GM20431 (cell line): ENCODE measurements at regions not wholly inside any gene's neighbourhood (a gene's known extent, or its start where the extent isn't known, plus 50 kb on each side); places are given as distances from the start of the nearest gene placed in this dataset.
"Not testable (repeated sequence)": the region's sequence is repeated elsewhere in the genome, so short reads cannot be mapped to it uniquely, and the experiment has no call there.

Source experiments
- in situ Hi-C: fragments of 300-500 bp; cut with MseI, MboI; formaldehyde crosslinking; loops from one replicate; pipeline ENCODE4 v1.15.0; 2020; ENCODE audit warnings: low sequenced_read_pairs; ENCODE audit not compliant: unreplicated experiment

- in situ Hi-C loops: no loop called here
Observed at GRCh38 chr2:190742431-190742830, 93.5 kb downstream of the NAB1 start.

DNA sequence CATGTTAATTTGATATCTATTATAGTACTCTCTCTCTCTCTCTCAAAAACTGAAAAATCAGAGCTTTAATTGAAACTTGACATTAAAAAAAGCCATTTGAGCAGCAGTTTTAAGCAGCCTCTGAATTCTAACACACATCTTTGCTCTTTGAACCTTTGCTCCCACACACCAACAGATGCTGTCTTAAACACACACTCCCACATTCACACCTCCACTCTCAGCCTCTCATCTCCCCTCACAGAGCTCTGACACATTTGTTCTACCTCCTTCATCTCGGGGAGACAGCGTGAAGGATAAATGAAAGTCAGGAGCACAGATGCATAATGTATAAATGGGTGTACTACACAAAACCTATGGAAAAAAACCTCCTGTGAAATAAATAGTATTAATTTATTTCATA is 95.2 kb downstream of the NAB1 start:
- in situ Hi-C loops: no loop called here

DNA sequence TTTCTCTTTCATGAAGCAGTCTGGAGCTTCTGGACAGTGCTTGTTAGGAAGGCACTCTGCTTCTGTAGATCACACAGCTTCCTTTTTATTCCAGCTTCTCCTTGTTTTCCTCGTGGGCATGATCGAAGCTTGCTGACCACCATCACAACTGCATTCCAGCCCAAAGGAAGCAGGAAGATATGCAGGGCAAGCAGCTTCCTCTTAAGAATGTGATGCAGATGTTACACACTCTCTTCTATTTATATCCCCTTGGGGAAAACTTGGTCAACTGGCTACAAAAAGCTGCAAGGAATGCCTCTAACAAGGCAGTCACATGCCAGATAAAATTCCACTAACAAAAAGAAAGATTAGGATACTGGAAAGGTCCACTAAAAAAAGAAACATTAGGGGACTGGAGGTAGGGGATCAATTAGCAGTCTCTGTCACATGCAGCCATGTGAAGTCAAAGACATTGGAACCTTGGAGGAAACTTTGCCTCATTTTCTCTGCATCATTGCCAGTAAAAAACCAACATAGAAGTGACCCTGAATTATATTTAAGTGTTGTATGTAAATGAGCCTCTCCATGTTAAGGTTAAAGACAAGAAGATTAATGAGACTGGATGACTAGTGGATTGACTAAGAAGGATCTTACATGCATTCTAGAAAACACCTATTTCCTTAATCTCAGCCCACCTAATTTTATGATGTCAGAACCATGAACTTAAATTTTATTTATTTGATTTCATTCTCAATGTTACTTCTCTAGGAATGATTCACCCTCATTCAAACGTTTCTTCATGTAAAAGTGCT is 98.3 kb downstream of the NAB1 start:
- in situ Hi-C loops: no loop called here

DNA sequence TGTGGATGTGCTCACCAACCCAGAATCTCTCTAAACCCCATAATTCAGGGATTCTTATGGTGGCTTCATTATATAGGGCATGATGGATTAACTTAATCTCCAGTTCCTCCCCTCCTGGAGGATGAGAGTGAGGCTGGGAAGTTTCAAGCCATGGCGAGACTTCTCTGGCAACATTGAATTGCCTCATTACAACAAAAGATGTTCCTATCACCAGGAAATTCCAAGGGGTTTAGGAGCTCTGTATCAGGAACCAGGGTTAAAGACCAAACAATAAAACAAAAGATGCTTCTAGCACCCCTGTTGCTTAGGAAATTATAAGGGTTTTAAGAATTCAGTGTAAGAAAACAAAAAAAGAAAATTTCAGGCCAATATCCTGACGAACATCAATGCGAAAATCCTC is 100.1 kb downstream of the NAB1 start:
- in situ Hi-C loops: no loop called here

DNA sequence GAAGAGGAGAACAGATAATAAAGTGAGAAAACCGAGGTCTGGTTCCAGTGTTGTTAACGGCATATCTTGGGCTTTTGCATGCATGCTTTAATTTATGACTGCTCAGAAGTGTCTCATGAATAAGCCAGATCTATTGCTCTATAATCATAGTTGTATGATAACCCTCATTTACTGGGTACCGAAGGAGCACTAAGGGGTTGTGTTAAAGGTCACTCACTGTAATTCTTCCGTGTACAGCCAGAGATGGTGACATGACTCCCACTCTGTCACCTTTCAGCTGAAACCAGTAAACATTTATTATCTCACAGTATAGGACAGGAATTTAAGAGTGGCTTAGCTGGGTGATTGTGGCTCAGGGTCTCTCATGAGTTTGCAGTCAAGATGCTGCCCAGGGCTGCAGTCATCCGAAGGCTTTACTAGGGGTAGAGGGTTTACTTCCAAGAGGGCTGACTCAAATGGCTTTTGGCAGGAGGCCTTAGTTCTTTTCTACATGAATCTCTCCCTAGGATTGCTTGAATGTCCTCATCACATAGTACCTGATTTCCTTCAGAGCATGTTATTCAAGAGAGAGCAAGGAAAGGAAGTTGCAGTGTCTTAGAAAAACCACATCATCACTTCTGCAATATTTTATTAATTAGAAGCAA is 107.0 kb downstream of the NAB1 start:
- in situ Hi-C loops: no loop called here

GRCh38 chr2:190759749-190760213 is 110.9 kb downstream of the NAB1 start:
- in situ Hi-C loops: no loop called here

DNA sequence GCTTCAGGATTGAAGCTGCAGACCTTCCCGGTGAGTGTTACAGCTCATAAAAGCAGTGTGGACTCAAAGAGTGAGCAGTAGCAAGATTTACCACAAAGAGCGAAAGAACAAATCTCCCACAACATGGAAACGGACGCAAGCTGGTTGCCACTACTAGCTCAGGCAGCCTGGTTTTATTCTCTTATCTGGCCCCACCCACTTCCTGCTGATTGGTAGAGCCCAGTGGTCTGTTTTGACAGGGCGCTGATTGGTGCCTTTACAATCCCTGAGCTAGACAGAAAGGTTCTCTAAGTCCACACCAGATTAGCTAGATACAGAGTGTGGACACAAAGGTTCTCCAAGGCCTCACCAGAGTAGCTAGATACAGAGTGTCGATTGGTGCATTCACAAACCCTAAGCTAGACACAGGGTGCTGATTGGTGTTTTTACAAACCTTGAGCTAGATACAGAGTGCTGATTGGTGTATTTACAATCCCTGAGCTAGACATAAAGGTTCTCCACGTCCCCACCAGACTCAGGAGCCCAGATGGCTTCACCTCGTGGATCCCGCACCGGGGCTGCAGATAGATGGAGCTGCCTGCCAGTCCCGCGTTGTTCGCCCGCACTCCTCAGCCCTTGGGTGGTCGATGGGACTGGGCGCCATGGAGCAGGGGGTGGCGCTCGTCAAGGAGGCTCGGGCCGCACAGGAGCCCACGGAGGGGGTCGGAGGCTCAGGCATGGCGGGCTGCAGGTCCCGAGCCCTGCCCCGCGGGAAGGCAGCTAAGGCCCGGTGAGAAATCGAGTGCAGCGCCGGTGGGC is 111.7 kb downstream of the NAB1 start:
- in situ Hi-C loops: not testable (repeated sequence)

DNA sequence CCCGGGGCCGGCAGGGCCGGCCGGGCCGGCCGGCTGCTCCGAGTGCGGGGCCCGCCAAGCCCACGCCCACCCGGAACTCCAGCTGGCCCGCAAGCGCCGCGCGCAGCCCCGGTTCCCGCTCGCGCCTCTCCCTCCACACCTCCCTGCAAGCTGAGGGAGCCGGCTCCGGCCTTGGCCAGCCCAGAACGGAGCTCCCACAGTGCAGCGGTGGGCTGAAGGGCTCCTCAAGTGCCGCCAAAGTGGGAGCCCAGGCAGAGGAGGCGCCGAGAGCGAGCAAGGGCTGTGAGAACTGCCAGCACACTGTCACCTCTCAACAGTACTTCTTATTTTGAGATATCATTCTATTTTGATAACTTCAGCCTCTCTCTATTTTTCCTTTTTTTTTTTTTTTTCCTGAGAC is 112.3 kb downstream of the NAB1 start:
- in situ Hi-C loops: not testable (repeated sequence)

- in situ Hi-C loops: no loop called here
Observed at GRCh38 chr2:190762566-190762965, 113.7 kb downstream of the NAB1 start.

DNA sequence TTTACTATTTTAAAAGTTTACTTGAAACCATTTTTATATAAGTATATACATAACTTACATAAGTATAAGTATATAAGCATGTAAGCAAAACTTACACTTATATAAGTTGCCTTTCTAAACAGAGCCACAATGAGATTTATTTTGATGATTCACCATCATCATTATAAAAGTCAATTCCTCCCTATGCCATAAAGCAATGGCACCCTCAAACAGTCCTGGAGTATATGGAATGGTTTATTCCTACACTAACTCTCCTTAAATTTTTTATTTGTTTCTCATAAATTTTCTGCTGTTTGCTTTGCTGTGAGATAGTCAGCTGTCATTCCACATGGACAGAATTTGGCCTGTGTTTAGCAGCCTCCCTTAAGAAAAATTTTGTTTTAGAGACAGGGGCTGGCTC is 114.2 kb downstream of the NAB1 start:
- in situ Hi-C loops: no loop called here

DNA sequence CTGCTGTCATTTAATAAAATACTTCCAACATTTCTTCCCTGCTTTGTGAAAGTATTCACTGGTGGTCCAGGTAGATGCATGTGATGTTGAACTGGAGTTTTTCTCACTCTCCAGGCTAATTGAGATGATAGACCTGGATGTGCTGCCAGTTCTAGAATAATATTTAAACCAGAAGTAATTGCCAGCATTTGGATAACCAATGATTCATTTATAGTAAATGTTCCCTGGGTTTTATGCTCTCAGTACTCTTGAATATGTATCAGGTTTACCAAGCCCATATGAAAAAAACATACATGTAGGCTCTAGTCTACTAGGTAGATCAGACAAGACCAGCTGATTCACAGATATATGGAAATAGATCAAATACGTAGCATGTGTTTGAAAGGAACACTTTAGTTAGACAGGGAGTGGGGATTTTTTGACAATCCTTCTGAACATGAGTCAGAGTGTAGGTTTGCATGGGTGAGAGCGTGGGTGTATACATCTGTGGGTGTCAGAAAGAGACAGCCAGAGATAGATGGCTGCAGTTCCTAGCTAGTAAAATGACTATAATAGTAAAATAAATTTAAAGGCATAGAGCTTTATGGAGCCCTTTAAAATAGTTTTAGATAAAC is 115.1 kb downstream of the NAB1 start:
- in situ Hi-C loops: no loop called here

DNA sequence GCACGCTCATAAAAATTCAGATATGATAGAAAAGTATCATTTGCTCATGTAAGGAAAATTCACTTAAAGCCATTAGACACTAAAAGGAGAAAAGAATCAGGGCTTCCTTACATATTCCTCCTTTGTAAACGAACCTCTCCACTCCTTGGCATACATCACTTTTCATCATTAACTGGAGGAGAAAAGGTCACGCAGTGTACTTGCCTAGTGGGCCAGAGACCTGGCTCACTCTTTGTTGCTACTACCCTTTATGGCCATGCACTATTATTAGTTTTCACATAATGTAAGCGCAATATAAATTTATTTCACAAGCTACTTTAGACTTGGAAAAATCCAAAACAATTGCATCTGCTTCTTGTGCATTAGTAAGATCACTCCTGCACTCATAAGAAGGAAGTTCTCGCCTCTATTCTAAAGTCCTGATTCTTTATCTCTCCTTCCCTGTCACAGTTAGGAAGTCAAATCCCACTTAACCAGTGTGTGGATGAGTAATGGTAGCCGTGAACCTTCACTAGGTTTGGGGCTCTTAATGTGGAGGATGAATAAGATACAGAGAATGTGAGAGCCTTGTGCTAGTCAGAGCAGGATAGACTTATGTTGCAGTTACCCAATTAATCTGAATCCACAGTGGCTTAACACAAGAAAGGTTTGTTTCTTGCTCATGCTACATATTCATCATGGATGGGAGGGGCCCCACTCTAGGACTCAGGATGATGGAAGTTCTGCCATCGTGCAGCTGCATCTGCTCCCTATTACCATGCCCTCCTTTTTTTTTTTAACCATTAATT is 115.0 kb upstream of the GLS start:
- in situ Hi-C loops: no loop called here

DNA sequence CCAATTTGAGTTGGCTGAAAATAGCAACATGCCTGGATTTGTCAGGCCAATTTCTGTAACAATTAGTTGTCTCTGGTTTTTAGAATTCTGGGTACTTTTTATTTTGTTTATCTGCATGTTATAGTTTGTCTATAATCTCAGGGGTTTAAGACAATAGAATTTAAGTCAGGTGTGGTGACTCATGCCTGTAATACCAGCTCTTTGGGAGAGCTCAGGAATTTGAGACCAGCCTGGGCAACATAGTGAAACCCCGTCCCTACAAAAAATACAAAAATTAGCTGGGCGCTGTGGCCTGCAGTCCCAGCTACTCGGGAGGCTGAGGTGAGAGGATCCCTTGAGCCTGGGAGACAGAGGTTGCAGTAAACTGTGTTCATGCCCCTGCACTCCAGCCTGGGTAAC is 114.4 kb upstream of the GLS start:
- in situ Hi-C loops: no loop called here

DNA sequence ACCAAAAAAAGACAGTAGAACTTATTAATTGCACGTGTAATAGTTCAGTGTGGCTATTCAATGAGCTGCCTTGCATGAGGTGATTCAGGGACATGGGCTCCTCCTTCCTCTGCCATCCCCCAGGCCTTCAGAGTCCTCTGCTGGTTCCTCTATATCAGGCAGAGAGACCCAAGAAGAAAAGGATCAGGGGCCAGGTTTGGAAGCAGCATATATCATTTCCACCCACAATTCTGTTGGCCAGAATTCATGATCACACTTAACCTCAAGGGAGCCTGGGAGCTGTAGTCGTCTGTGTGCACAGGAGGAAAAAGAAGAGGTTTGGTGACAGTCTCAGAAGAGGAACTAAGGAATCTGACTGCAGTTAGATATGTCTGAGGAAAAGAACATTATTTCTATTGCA is 114.0 kb upstream of the GLS start:
- in situ Hi-C loops: no loop called here

GRCh38 chr2:190767821-190768220 is 112.8 kb upstream of the GLS start:
- in situ Hi-C loops: no loop called here

DNA sequence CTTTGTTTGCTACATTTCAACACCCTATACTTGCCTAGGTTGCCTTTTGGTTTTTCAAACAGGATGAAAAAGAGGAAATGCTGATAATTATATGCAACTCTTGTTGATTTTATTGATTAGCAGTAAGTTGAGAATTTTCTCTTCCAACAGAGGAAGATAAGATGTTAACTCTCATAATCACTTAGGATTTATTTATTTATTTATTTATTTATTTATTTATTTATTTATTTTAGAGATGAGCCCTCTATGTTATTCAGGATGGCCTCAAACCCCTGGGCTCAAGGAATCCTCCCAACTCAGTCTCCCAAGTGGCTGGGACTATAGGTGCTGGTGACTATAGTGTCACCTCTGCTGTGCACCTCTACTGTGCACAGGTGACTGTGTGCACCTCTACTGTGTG is 111.4 kb upstream of the GLS start:
- in situ Hi-C loops: no loop called here

DNA sequence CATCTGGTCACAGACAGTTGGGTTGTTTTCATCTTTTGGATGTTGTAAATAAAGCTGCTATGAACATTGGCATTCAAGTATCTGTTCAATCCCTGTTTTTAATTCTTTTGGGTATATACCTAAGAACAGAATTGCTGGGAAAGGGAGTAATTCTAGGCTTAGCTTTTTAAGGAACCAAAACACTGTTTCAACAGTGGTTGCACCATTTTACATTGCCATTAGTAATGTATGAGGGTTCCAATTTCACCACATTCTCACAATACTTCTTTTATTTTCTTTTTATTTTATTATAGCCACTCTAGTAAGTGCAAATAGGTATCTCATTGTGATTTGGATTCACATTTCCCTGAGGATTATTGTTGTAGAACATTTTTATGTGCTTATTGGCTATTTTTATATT is 108.9 kb upstream of the GLS start:
- in situ Hi-C loops: no loop called here

GRCh38 chr2:190780594-190780993 is 100.0 kb upstream of the GLS start:
- in situ Hi-C loops: no loop called here

DNA sequence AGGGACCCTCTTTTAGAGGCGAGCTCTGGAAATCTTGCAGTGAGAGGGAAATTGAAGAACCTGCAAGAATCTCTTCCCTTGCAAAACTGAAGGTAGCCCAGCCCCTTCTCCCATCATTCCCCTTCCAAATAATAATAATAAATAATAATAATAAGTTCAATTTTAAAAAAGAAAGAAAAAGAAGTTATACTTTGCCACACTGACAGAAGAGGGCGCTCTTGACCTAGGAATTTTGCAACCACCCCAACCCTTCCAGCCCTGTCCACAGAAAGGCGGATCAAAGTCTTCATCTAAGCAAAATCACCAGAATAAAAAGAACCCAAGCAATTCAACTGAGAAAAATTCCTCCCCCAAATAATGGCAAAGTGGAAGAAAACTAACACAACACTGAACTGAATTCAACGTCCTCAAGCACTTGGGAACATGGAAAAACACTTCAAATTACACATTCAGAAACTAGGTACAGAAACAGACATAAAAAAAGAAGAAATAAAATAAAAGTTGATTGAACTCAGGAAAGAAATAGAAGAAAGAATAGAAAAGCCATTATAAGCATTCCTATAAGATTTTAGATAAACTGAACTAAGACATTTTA is 98.9 kb upstream of the GLS start:
- in situ Hi-C loops: no loop called here
